Panc1 (cell line): ENCODE measurements at regions not wholly inside any gene's neighbourhood (a gene's known extent, or its start where the extent isn't known, plus 50 kb on each side); places are given as distances from the start of the nearest gene placed in this dataset.

Experiments
- ATAC-seq: fragments of 200-7000 bp; cut with Tn5 transposase; 2 replicates; pipeline ENCODE4 v1.9.1; 2020; ENCODE audit warnings: mild to moderate bottlenecking, moderate library complexity
- BruUV-seq: library from RNA; stranded (reverse); fragments of 400-500 nt; replicated peaks from 2 replicates; lab custom pipeline; 2021; lab: Mats Ljungman, UMichigan
- CTCF ChIA-PET: fragments of 300-600 bp; sonication (Branson Sonifier 250); formaldehyde crosslinking; loops from one replicate; lab custom pipeline; 2022; ENCODE audit warnings: antibody characterized with exemption; lab: Charles Lee
- POLR2A ChIA-PET: fragments of 300-600 bp; sonication (Branson Sonifier 250); formaldehyde crosslinking; loops from one replicate; lab custom pipeline; 2022; ENCODE audit warnings: antibody characterized with exemption; lab: Charles Lee
- DNase-seq: peaks from one replicate; pipeline ENCODE4 v3.0.0-alpha.2; 2010; ENCODE audit warnings: low read depth, low spot score
- H3K27ac ChIP-seq: 2 replicates; pipeline ENCODE4 v1.5.1; 2011; ENCODE audit warnings: mild to moderate bottlenecking, low read length, inconsistent platforms
- H3K27me3 ChIP-seq: fragments of 200-500 bp; sonication (Bioruptor generic); 2 replicates; pipeline ENCODE4 v1.6.0; 2014; ENCODE audit warnings: low read length, inconsistent platforms; ENCODE audit not compliant: control insufficient read depth, insufficient read depth
- H3K36me3 ChIP-seq: fragments of 200-500 bp; sonication (Bioruptor generic); 2 replicates; pipeline ENCODE4 v1.5.1; 2014; ENCODE audit warnings: inconsistent platforms, mild to moderate bottlenecking, low read length, moderate library complexity; ENCODE audit not compliant: control insufficient read depth, insufficient read depth
- H3K4me1 ChIP-seq: 2 replicates; pipeline ENCODE4 v1.5.1; 2011; ENCODE audit warnings: inconsistent platforms, mild to moderate bottlenecking, low read length, moderate library complexity; ENCODE audit not compliant: control insufficient read depth, insufficient read depth
- H3K4me3 ChIP-seq, 2 experiments: 2 replicates each; pipeline ENCODE4 v1.5.1; 2011 to 2012; ENCODE audit warnings: low read depth in 2 of 2, low read length in 2 of 2, mild to moderate bottlenecking in 2 of 2, inconsistent platforms in 1 of 2, moderate library complexity in 1 of 2
- H3K9me3 ChIP-seq: fragments of 200-500 bp; sonication (Bioruptor generic); 2 replicates; pipeline ENCODE4 v1.5.1; 2014; ENCODE audit warnings: low read depth, mild to moderate bottlenecking, inconsistent platforms, low read length, moderate library complexity; ENCODE audit not compliant: control insufficient read depth, insufficient read depth
- CTCF ChIP-seq: fragments of 450-650 bp; IDR thresholded peaks from 2 replicates; pipeline ENCODE4 v1.5.1; 2017; ENCODE audit warnings: mild to moderate bottlenecking
- POLR2AphosphoS5 ChIP-seq: IDR thresholded peaks from 2 replicates; pipeline ENCODE4 v1.6.1; 2012; ENCODE audit warnings: mild to moderate bottlenecking, low read depth, low read length, moderate library complexity
- REST ChIP-seq, 2 experiments: IDR thresholded peaks; 2 replicates each; pipeline ENCODE4 v1.6.1; 2011 to 2012; ENCODE audit warnings: low read depth in 2 of 2, control low read depth in 1 of 2, low read length in 1 of 2, mild to moderate bottlenecking in 1 of 2, moderate library complexity in 1 of 2; ENCODE audit not compliant: insufficient read depth in 1 of 2
- SIN3A ChIP-seq: IDR thresholded peaks from 2 replicates; pipeline ENCODE4 v1.6.1; 2012; ENCODE audit warnings: low read depth, mild to moderate bottlenecking, low read length, moderate library complexity, borderline replicate concordance; ENCODE audit not compliant: insufficient read depth
- TCF7L2 ChIP-seq: IDR thresholded peaks from 2 replicates; pipeline ENCODE4 v1.6.1; 2011; ENCODE audit warnings: mild to moderate bottlenecking, low read depth, low read length, inconsistent platforms
- in situ Hi-C: cut with HindIII; loops from 2 replicates; pipeline ENCODE4 v1.10.0; 2016; ENCODE audit warnings: low sequenced_read_pairs, low pct_unique_long_range_greater_than_20kb
- intact Hi-C: fragments of 100-400 bp; cut with micrococcal nuclease; formaldehyde crosslinking; loops from one replicate; pipeline ENCODE4 v1.10.0; 2022; ENCODE audit not compliant: unreplicated experiment

GRCh38 chr13:40389081-40389641, 277.3 kb downstream of the FOXO1 start:
- no peak overlapping the region for H3K27ac ChIP-seq
- no peak overlapping the region for H3K4me3 ChIP-seq
- no peak for DNase-seq
- in situ Hi-C loops, result no loop called here
- no TSS peak for BruUV-seq
- intact Hi-C loops, result no loop called here
- H3K9me3 ChIP-seq, result no peaks in the 10 kb centered on the region
- POLR2A ChIA-PET, result no interaction called here
- CTCF ChIA-PET, result no interaction called here
- no peaks in the 10 kb centered on the region for H3K36me3 ChIP-seq
- H3K27me3 ChIP-seq, result no peaks in the 10 kb centered on the region
- no peak for ATAC-seq
- no peaks in the 10 kb centered on the region for H3K4me1 ChIP-seq
- TF ChIP-seq CTCF (no peak), TCF7L2 (no peak), POLR2AphosphoS5 (no peak), REST (IDR thresholded peaks at IDR 0.05; ENCODE audit: insufficient read depth in 1 of 2, low read depth in 2 of 2, low read length in 1 of 2) (no peak), SIN3A (no peak)

- H3K9me3 ChIP-seq, result no peaks in the 10 kb centered on the region
- no peaks in the 10 kb centered on the region for H3K36me3 ChIP-seq
- CTCF ChIA-PET, result no interaction called here
- no peak for ATAC-seq
- no peaks in the 10 kb centered on the region for H3K27me3 ChIP-seq
- TF ChIP-seq TCF7L2, result no peak
- TF ChIP-seq REST (IDR thresholded peaks at IDR 0.05; ENCODE audit: insufficient read depth in 1 of 2, low read depth in 2 of 2, low read length in 1 of 2), result no peak
- TF ChIP-seq SIN3A, result no peak
- H3K4me3 ChIP-seq, result no peak overlapping the region
- H3K4me1 ChIP-seq, result no peaks in the 10 kb centered on the region
- intact Hi-C loops (no loop called here), in situ Hi-C loops (no loop called here)
- no peak for DNase-seq
- H3K27ac ChIP-seq, result no peak overlapping the region
- BruUV-seq, result no TSS peak
- POLR2A ChIA-PET, result interaction anchor here (0.6 kb wide), 1 partner anchor 132 kb away, joined by 4 read pairs; no protein-coding TSS in a partner anchor
Measured at GRCh38 chr13:40390401-40390916, 276.0 kb downstream of the FOXO1 start.
